Kidney (tissue), 13 donors: ENCODE measurements at regions not wholly inside any gene's neighbourhood (a gene's known extent, or its start where the extent isn't known, plus 50 kb on each side); places are given as distances from the start of the nearest gene placed in this dataset.

ENCODE experiments used
- DNase-seq, 5 donors: peaks; one replicate each; pipeline ENCODE4 v3.0.0-alpha.2; 2013 to 2020
- FAIRE-seq: peaks from 2 replicates; lab custom pipeline; 2012; peaks lifted over from hg19 to GRCh38; lab: Jason Lieb, UNC
- H3K27ac ChIP-seq, 2 donors: one replicate each; pipeline ENCODE4 v1.7.0; 2013; ENCODE audit warnings: low read depth in 2 of 2, low read length in 2 of 2, inconsistent platforms in 1 of 2
- H3K27me3 ChIP-seq: one replicate; pipeline ENCODE4 v1.7.1; 2013; ENCODE audit warnings: low read length, inconsistent platforms; ENCODE audit not compliant: control insufficient read depth, insufficient read depth
- H3K36me3 ChIP-seq, 3 donors: one replicate each; pipeline versions ENCODE4 v1.7.0 to v1.7.1; 2013; ENCODE audit warnings: low read length in 3 of 3, control low read depth in 1 of 3, inconsistent platforms in 1 of 3; ENCODE audit not compliant: insufficient read depth in 3 of 3, control insufficient read depth in 2 of 3
- H3K4me1 ChIP-seq, 3 donors: one replicate each; pipeline versions ENCODE4 v1.7.0 to v1.7.1; 2013; ENCODE audit warnings: low read length in 3 of 3, inconsistent platforms in 1 of 3, low read depth in 1 of 3; ENCODE audit not compliant: control insufficient read depth in 2 of 3, insufficient read depth in 2 of 3
- H3K4me3 ChIP-seq, 3 donors: one replicate each; pipeline versions ENCODE4 v1.7.0 to v1.8.1; 2013; ENCODE audit warnings: low read length in 3 of 3, control low read depth in 1 of 3, inconsistent platforms in 1 of 3
- H3K9ac ChIP-seq, 3 donors: one replicate each; pipeline versions ENCODE4 v1.7.0 to v1.7.1; 2013; ENCODE audit warnings: low read length in 3 of 3, control low read depth in 1 of 3, inconsistent platforms in 1 of 3
- H3K9me3 ChIP-seq, 3 donors: one replicate each; pipeline versions ENCODE4 v1.7.0 to v1.7.1; 2013; ENCODE audit warnings: low read length in 3 of 3, control low read depth in 1 of 3, inconsistent platforms in 1 of 3; ENCODE audit not compliant: control insufficient read depth in 2 of 3, insufficient read depth in 1 of 3
- intact Hi-C: fragments of 100-400 bp; cut with DNase I; formaldehyde crosslinking; loops from one replicate; pipeline ENCODE4 v1.11.1; 2022
- TF ChIP-seq, protein P1 (sequence below): IDR thresholded peaks from 3 replicates; pipeline ENCODE4 v1.5.1; 2012; ENCODE audit warnings: mild to moderate bottlenecking, moderate library complexity, borderline replicate concordance; ENCODE audit not compliant: insufficient read depth; ENCODE audit errors: extremely low read depth
- donor health status: control.
- donor health status: control.
- donor health status: control.
- donor health status: control.
- donor health status: control.
- donor health status: DM: yes; HTN: yes; CAD: no.
- donor health status: Normal renal cell carcinoma (clear cell type).

DNA sequence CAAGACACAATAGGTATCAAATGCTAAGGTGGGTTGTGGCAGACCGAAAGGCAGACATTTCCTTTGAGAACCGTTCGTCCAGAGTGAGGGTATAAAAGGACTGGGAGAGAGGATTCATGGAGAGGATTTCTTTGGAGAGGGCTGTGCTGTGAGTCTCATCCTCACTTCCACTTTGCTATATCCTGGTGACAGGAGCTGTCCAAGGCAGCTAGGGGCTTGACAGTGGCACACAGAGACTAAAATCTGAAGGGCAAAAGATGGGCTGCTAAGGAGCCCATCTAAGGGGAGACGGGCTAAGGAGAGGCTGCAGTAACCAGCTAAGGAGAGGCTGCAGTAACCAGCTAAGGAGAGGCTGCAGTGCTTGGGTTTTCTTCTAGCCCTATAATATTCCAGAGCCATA, 214.0 kb upstream of the ADRA1B start:
- Histone ChIP-seq H3K27ac (no peak overlapping the region), H3K27me3 (no peaks in the 10 kb centered on the region), H3K9me3 (no peaks in the 10 kb centered on the region), H3K9ac (no peak overlapping the region), H3K4me3 (no peak overlapping the region), H3K36me3 (no peaks in the 10 kb centered on the region), H3K4me1 (no peaks in the 10 kb centered on the region)
- TF ChIP-seq, protein P1, sequence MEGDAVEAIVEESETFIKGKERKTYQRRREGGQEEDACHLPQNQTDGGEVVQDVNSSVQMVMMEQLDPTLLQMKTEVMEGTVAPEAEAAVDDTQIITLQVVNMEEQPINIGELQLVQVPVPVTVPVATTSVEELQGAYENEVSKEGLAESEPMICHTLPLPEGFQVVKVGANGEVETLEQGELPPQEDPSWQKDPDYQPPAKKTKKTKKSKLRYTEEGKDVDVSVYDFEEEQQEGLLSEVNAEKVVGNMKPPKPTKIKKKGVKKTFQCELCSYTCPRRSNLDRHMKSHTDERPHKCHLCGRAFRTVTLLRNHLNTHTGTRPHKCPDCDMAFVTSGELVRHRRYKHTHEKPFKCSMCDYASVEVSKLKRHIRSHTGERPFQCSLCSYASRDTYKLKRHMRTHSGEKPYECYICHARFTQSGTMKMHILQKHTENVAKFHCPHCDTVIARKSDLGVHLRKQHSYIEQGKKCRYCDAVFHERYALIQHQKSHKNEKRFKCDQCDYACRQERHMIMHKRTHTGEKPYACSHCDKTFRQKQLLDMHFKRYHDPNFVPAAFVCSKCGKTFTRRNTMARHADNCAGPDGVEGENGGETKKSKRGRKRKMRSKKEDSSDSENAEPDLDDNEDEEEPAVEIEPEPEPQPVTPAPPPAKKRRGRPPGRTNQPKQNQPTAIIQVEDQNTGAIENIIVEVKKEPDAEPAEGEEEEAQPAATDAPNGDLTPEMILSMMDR: no peak
- intact Hi-C loops: no loop called here
- no peak for FAIRE-seq
- DNase-seq: no peak

DNA sequence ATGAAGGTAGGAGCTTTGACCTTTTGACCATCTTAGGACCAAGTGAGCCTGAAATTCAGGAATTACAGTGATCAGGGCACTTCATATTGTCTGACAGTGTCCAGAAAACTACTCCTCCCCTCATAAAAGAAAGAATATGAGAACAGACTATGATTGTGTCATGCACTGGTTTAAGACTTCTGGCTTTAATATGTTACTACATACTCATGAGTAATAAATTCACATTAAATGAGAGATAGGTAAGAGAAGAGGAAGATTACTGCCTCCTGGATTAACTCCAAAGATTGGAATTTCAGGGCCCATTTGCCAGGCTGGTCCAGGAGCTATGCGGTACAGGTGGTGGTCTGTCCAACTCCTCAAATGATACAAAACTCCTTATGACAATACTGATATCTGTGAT, 213.5 kb upstream of the ADRA1B start:
- no peak overlapping the region for H3K9ac ChIP-seq
- no peak overlapping the region for H3K4me3 ChIP-seq
- TF ChIP-seq, protein P1: no peak
- H3K36me3 ChIP-seq: no peaks in the 10 kb centered on the region
- no peak for DNase-seq
- intact Hi-C loops: no loop called here
- no peaks in the 10 kb centered on the region for H3K27me3 ChIP-seq
- H3K9me3 ChIP-seq: no peaks in the 10 kb centered on the region
- FAIRE-seq: no peak
- no peak overlapping the region for H3K27ac ChIP-seq
- no peaks in the 10 kb centered on the region for H3K4me1 ChIP-seq

DNA sequence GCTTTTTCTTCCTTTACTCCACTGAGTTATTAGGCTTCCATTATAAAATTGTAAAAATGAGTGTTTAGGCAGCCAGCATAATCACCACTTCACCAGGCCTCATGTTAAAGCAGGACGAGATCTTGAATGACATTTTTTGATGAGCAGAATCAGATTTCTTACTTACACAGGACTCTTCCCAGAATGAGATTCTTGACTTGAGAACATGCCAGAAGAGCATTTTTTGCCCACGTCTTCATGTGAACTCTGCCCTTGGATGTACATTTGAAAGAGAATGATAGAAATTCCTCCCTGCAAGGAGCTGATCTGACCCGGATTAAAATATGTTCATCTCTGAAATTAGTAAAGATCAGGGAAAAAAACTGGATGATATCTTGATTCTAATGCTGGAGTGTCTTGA, 212.1 kb upstream of the ADRA1B start:
- TF ChIP-seq, protein P1: no peak
- no peak for DNase-seq
- Histone ChIP-seq H3K36me3 (no peaks in the 10 kb centered on the region), H3K27me3 (no peaks in the 10 kb centered on the region), H3K4me1 (no peaks in the 10 kb centered on the region), H3K9ac (no peak overlapping the region), H3K27ac (no peak overlapping the region), H3K9me3 (no peaks in the 10 kb centered on the region), H3K4me3 (no peak overlapping the region)
- no peak for FAIRE-seq
- intact Hi-C loops: no loop called here

DNA sequence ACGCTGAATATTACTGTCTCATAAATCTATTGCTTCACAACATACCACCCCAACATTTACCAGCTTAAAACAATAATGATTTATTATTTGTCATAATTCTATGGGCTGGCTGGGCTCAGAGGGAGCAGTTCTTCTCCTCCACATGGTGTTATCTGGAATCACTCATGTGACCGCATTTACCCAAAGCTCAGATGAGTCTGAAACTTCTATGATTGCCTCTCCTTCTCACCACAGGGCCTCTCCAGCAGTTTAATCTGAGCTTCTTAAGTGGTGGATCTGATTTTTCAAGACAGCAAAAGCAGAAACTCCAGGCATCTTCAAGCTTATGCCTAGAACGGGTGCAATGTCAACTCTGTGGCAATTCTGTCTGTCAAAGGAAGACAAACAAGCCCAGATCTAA, 210.3 kb upstream of the ADRA1B start:
- TF ChIP-seq, protein P1: no peak
- H3K9ac ChIP-seq: no peak overlapping the region
- no peaks in the 10 kb centered on the region for H3K9me3 ChIP-seq
- no peaks in the 10 kb centered on the region for H3K36me3 ChIP-seq
- no peaks in the 10 kb centered on the region for H3K4me1 ChIP-seq
- DNase-seq: no peak
- H3K4me3 ChIP-seq: no peak overlapping the region
- FAIRE-seq: no peak
- H3K27ac ChIP-seq: no peak overlapping the region
- H3K27me3 ChIP-seq: no peaks in the 10 kb centered on the region
- intact Hi-C loops: no loop called here
